PFSK-1 (cell line): ENCODE measurements at regions not wholly inside any gene's neighbourhood (a gene's known extent, or its start where the extent isn't known, plus 50 kb on each side); places are given as distances from the start of the nearest gene placed in this dataset.

ENCODE experiments used
- REST ChIP-seq, 2 experiments: IDR thresholded peaks; 2 replicates each; pipeline versions ENCODE4 v1.6.1 to v1.8.0; 2011 to 2012; ENCODE audit warnings: low read depth in 2 of 2, low read length in 2 of 2, control low read depth in 1 of 2, inconsistent platforms in 1 of 2, mild to moderate bottlenecking in 1 of 2, moderate library complexity in 1 of 2; ENCODE audit not compliant: insufficient read depth in 1 of 2
- TAF1 ChIP-seq: IDR thresholded peaks from 2 replicates; pipeline ENCODE4 v1.6.1; 2012; ENCODE audit warnings: low read length, control low read depth, borderline replicate concordance; ENCODE audit not compliant: insufficient read depth

GRCh38 chr2:118720866-118721265 lies 126.6 kb downstream of the EN1 start:
- no peak for TF ChIP-seq TAF1
- TF ChIP-seq REST (IDR thresholded peaks at IDR 0.05; ENCODE audit: insufficient read depth in 1 of 2, low read depth in 2 of 2, low read length in 2 of 2): no peak
